PC-3 (cell line): ENCODE measurements at regions not wholly inside any gene's neighbourhood (a gene's known extent, or its start where the extent isn't known, plus 50 kb on each side); places are given as distances from the start of the nearest gene placed in this dataset.

Source experiments
- CTCF ChIP-seq: fragments of 300-600 bp; sonication (generic); conservative IDR thresholded peaks from 2 replicates; pipeline ENCODE4 v1.5.1; 2017; ENCODE audit warnings: antibody characterized with exemption, low read depth, mild to moderate bottlenecking, low read length
- EZH2 ChIP-seq: fragments of 300-600 bp; sonication (generic); IDR thresholded peaks from one replicate; pipeline ENCODE4 v1.6.1; 2017; ENCODE audit warnings: antibody characterized with exemption, mild to moderate bottlenecking, low read length; ENCODE audit not compliant: unreplicated experiment
- EZH2phosphoT487 ChIP-seq: fragments of 300-600 bp; sonication (generic); IDR thresholded peaks from 2 replicates; pipeline ENCODE4 v1.6.1; 2018; ENCODE audit warnings: mild to moderate bottlenecking, antibody characterized with exemption, low read length, borderline replicate concordance

- TF ChIP-seq EZH2 (no peak), CTCF (no peak), EZH2phosphoT487 (no peak)
These were observed 1686.5 kb upstream of the PCDH7 start for GRCh38 chr4:29033703-29034102.
